OCI-LY7 (cell line): ENCODE measurements at regions not wholly inside any gene's neighbourhood (a gene's known extent, or its start where the extent isn't known, plus 50 kb on each side); places are given as distances from the start of the nearest gene placed in this dataset.

Experiments used
- BruUV-seq: library from RNA; stranded (reverse); fragments of 400-500 nt; replicated peaks from 2 replicates; lab custom pipeline; 2021; lab: Mats Ljungman, UMichigan
- CTCF ChIA-PET: fragments of 300-600 bp; sonication (Branson Sonifier 250); formaldehyde crosslinking; loops from one replicate; lab custom pipeline; 2022; ENCODE audit warnings: antibody characterized with exemption; ENCODE audit not compliant: unreplicated experiment; lab: Charles Lee
- POLR2A ChIA-PET: fragments of 300-600 bp; sonication (Branson Sonifier 250); formaldehyde crosslinking; loops from one replicate; lab custom pipeline; 2022; ENCODE audit warnings: antibody characterized with exemption; lab: Charles Lee
- DNase-seq: peaks from one replicate; pipeline ENCODE4 v3.0.0-alpha.2; 2015; ENCODE audit warnings: low spot score
- H2AFZ ChIP-seq: fragments of 200-600 bp; sonication (generic), shearing (Covaris generic); 2 replicates; pipeline ENCODE4 v1.6.1; 2014; ENCODE audit warnings: mild to moderate bottlenecking, antibody characterized with exemption, low read length, moderate library complexity
- H3K27ac ChIP-seq: fragments of 200-600 bp; sonication (generic); 2 replicates; pipeline ENCODE4 v1.5.1; 2014; ENCODE audit warnings: mixed run types, low read depth, mild to moderate bottlenecking, moderate library complexity, low read length, inconsistent platforms; ENCODE audit not compliant: poor library complexity, severe bottlenecking
- H3K36me3 ChIP-seq: fragments of 200-600 bp; sonication (generic); 2 replicates; pipeline ENCODE4 v1.6.1; 2014; ENCODE audit warnings: mild to moderate bottlenecking, antibody characterized with exemption, low read length, moderate library complexity, mixed read lengths; ENCODE audit not compliant: insufficient read depth
- H3K4me1 ChIP-seq: fragments of 200-600 bp; sonication (generic); 2 replicates; pipeline ENCODE4 v1.5.1; 2014; ENCODE audit warnings: mild to moderate bottlenecking, low read length; ENCODE audit not compliant: insufficient read depth, poor library complexity, severe bottlenecking
- H3K4me2 ChIP-seq: fragments of 200-600 bp; sonication (generic); 2 replicates; pipeline ENCODE4 v1.6.1; 2014; ENCODE audit warnings: mild to moderate bottlenecking, low read length
- H3K4me3 ChIP-seq: fragments of 200-600 bp; sonication (generic); 2 replicates; pipeline ENCODE4 v1.5.1; 2014; ENCODE audit warnings: mild to moderate bottlenecking, low read depth, low read length; ENCODE audit not compliant: poor library complexity, severe bottlenecking
- H3K79me2 ChIP-seq: fragments of 200-600 bp; sonication (generic); 2 replicates; pipeline ENCODE4 v1.6.1; 2016; ENCODE audit warnings: low read depth, mild to moderate bottlenecking, low read length, moderate library complexity, mixed read lengths; ENCODE audit not compliant: insufficient read depth
- H3K9me2 ChIP-seq: fragments of 200-600 bp; sonication (generic); 2 replicates; pipeline ENCODE4 v1.6.1; 2016; ENCODE audit warnings: mild to moderate bottlenecking, low read length, mixed read lengths; ENCODE audit not compliant: insufficient read depth
- H3K9me3 ChIP-seq: fragments of 200-600 bp; sonication (generic); 2 replicates; pipeline ENCODE4 v1.6.1; 2014; ENCODE audit warnings: mild to moderate bottlenecking, mixed run types, low read length, mixed read lengths
- H4K20me1 ChIP-seq: fragments of 200-600 bp; sonication (generic); 2 replicates; pipeline ENCODE4 v1.6.1; 2014; ENCODE audit warnings: mild to moderate bottlenecking, antibody characterized with exemption, low read length, moderate library complexity, mixed read lengths; ENCODE audit not compliant: insufficient read depth
- CTCF ChIP-seq: fragments of 200-600 bp; sonication (generic); conservative IDR thresholded peaks from 2 replicates; pipeline ENCODE4 v1.5.1; 2014; ENCODE audit warnings: mild to moderate bottlenecking, antibody characterized with exemption, low read length, moderate library complexity, mixed read lengths
- EZH2phosphoT487 ChIP-seq: fragments of 200-600 bp; sonication (generic); IDR thresholded peaks from 2 replicates; pipeline ENCODE4 v1.6.1; 2018; ENCODE audit warnings: low read depth, borderline replicate concordance, mild to moderate bottlenecking, mixed run types, antibody characterized with exemption, low read length, moderate library complexity, mixed read lengths
- intact Hi-C: fragments of 100-400 bp; cut with micrococcal nuclease; formaldehyde crosslinking; loops from one replicate; pipeline ENCODE4 v1.10.0; 2022; ENCODE audit not compliant: unreplicated experiment

DNA sequence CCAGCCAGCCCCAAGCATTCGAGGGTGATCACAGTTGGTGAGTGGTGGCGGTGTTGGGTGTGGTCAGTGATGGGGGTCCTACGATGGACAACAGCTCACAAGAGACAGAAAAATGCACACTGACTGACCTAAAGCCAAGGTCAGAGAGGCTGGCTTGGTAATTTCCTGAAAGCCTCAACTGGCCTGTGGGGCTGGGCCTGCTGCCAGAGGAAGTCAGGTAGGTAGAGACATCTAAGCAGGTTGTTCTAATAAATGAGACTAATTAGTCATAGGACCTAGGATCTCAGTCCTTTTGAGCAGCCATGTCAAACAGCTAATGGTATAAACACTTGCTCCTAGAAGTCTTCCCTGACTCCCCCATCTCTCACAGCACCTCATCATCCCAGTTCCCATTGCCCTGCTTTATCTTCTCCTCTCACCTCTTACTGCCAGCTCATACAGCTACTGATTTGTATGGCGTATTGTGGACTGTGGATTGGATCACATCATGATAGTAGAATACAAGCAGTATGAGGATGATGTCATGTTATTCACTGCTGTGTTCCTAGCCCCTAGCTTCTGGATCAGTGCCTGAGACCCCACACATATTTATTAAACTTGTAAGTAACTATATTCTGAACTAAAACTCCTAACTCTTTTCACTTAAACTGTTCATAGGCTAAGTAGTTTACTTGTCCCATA is 262.9 kb upstream of the KLHL29 start:
- H3K27ac ChIP-seq: no peak overlapping the region
- H3K4me2 ChIP-seq: no peak overlapping the region
- no peak for DNase-seq
- TF ChIP-seq CTCF: no peak
- TF ChIP-seq EZH2phosphoT487: no peak
- no peaks in the 10 kb centered on the region for H4K20me1 ChIP-seq
- H3K9me3 ChIP-seq: no peaks in the 10 kb centered on the region
- CTCF ChIA-PET: no interaction called here
- BruUV-seq: no TSS peak
- no peak overlapping the region for H2AFZ ChIP-seq
- H3K36me3 ChIP-seq: no peaks in the 10 kb centered on the region
- POLR2A ChIA-PET: interaction anchor here (0.6 to 0.7 kb wide), 2 partner anchors 22 to 1183 kb away, joined by 3 read pairs; no protein-coding TSS in a partner anchor
- H3K9me2 ChIP-seq: no peaks in the 10 kb centered on the region
- H3K79me2 ChIP-seq: no peaks in the 10 kb centered on the region
- intact Hi-C loops: no loop called here
- H3K4me1 ChIP-seq: no peaks in the 10 kb centered on the region
- no peak overlapping the region for H3K4me3 ChIP-seq

- no peaks in the 10 kb centered on the region for H3K4me1 ChIP-seq
- no peak overlapping the region for H2AFZ ChIP-seq
- no peak overlapping the region for H3K4me2 ChIP-seq
- no TSS peak for BruUV-seq
- DNase-seq: no peak
- no peaks in the 10 kb centered on the region for H3K9me3 ChIP-seq
- intact Hi-C loops: no loop called here
- no peak overlapping the region for H3K4me3 ChIP-seq
- ChIA-PET POLR2A (interaction anchor here (0.6 to 0.7 kb wide), 2 partner anchors 23 to 1183 kb away, joined by 3 read pairs; no protein-coding TSS in a partner anchor), CTCF (no interaction called here)
- H3K79me2 ChIP-seq: no peaks in the 10 kb centered on the region
- no peaks in the 10 kb centered on the region for H4K20me1 ChIP-seq
- H3K27ac ChIP-seq: no peak overlapping the region
- TF ChIP-seq CTCF (no peak), EZH2phosphoT487 (no peak)
- H3K9me2 ChIP-seq: no peaks in the 10 kb centered on the region
- H3K36me3 ChIP-seq: no peaks in the 10 kb centered on the region
Measured at GRCh38 chr2:23122681-23123215, 262.2 kb upstream of the KLHL29 start.

- ChIA-PET POLR2A (no interaction called here), CTCF (no interaction called here)
- H2AFZ ChIP-seq: no peak overlapping the region
- no peak for TF ChIP-seq CTCF
- no peak for TF ChIP-seq EZH2phosphoT487
- H3K27ac ChIP-seq: no peak overlapping the region
- H3K9me2 ChIP-seq: no peaks in the 10 kb centered on the region
- no peaks in the 10 kb centered on the region for H4K20me1 ChIP-seq
- H3K9me3 ChIP-seq: no peaks in the 10 kb centered on the region
- no peaks in the 10 kb centered on the region for H3K79me2 ChIP-seq
- no peak overlapping the region for H3K4me2 ChIP-seq
- DNase-seq: no peak
- intact Hi-C loops: no loop called here
- no peaks in the 10 kb centered on the region for H3K4me1 ChIP-seq
- no peak overlapping the region for H3K4me3 ChIP-seq
- BruUV-seq: no TSS peak
- H3K36me3 ChIP-seq: no peaks in the 10 kb centered on the region
Measured at GRCh38 chr2:23123686-23124085, 261.3 kb upstream of the KLHL29 start.
